Activated CD4-positive, alpha-beta T cell treated with anti-CD3 and anti-CD28 coated beads for 48 hours (primary cell): ENCODE measurements at regions not wholly inside any gene's neighbourhood (a gene's known extent, or its start where the extent isn't known, plus 50 kb on each side); places are given as distances from the start of the nearest gene placed in this dataset.

Source experiments
- DNase-seq: peaks from one replicate; pipeline ENCODE4 v3.0.0-alpha.2; 2020

- DNase-seq, result no peak
These were observed 286.3 kb downstream of the NPIPA8 start for GRCh38 chr16:18050234-18050633.

GRCh38 chr16:18049547-18050133 lies 286.9 kb downstream of the NPIPA8 start:
- DNase-seq, result no peak

GRCh38 chr16:18048853-18049546 lies 287.5 kb downstream of the NPIPA8 start:
- DNase-seq, result no peak

- no peak for DNase-seq
These were observed 288.8 kb downstream of the NPIPA8 start for GRCh38 chr16:18047761-18048160.

GRCh38 chr16:18045356-18045755 lies 291.2 kb downstream of the NPIPA8 start:
- DNase-seq, result no peak

- no peak for DNase-seq
These were observed 294.4 kb downstream of the NPIPA8 start for GRCh38 chr16:18041864-18042834.

GRCh38 chr16:18039931-18040330 lies 296.6 kb downstream of the NPIPA8 start:
- DNase-seq, result no peak

GRCh38 chr16:18037051-18037450 lies 299.5 kb downstream of the NPIPA8 start:
- no peak for DNase-seq

GRCh38 chr16:18024611-18025010 lies 311.9 kb downstream of the NPIPA8 start:
- DNase-seq, result no peak

- no peak for DNase-seq
These were observed 318.2 kb downstream of the NPIPA8 start for GRCh38 chr16:18018376-18018775.

- DNase-seq, result no peak
These were observed 322.7 kb downstream of the NPIPA8 start for GRCh38 chr16:18013863-18014262.

- DNase-seq, result no peak
These were observed 328.2 kb downstream of the NPIPA8 start for GRCh38 chr16:18008356-18008755.

GRCh38 chr16:18003033-18003432 lies 333.5 kb downstream of the NPIPA8 start:
- DNase-seq, result no peak

GRCh38 chr16:17998996-17999395 lies 337.5 kb downstream of the NPIPA8 start:
- DNase-seq, result no peak

GRCh38 chr16:17998550-17998949 lies 338.0 kb downstream of the NPIPA8 start:
- no peak for DNase-seq

- DNase-seq, result no peak
These were observed 342.5 kb downstream of the NPIPA8 start for GRCh38 chr16:17994027-17994426.

- DNase-seq, result no peak
These were observed 344.1 kb downstream of the NPIPA8 start for GRCh38 chr16:17992416-17992815.

GRCh38 chr16:17989255-17989654 lies 347.3 kb downstream of the NPIPA8 start:
- DNase-seq, result no peak

GRCh38 chr16:17988839-17989238 lies 347.7 kb downstream of the NPIPA8 start:
- DNase-seq, result no peak

GRCh38 chr16:17986991-17987390 lies 349.5 kb downstream of the NPIPA8 start:
- no peak for DNase-seq

- no peak for DNase-seq
These were observed 351.7 kb downstream of the NPIPA8 start for GRCh38 chr16:17984810-17985209.

GRCh38 chr16:17983847-17984639 lies 352.5 kb downstream of the NPIPA8 start:
- DNase-seq, result no peak

- DNase-seq, result no peak
These were observed 353.4 kb downstream of the NPIPA8 start for GRCh38 chr16:17983114-17983513.
